Panc1 (cell line): ENCODE measurements at regions not wholly inside any gene's neighbourhood (a gene's known extent, or its start where the extent isn't known, plus 50 kb on each side); places are given as distances from the start of the nearest gene placed in this dataset.

Source experiments
- POLR2AphosphoS5 ChIP-seq: IDR thresholded peaks from 2 replicates; pipeline ENCODE4 v1.6.1; 2012; ENCODE audit warnings: mild to moderate bottlenecking, low read depth, low read length, moderate library complexity
- TF ChIP-seq, protein P1 (sequence below): fragments of 450-650 bp; IDR thresholded peaks from 2 replicates; pipeline ENCODE4 v1.5.1; 2017; ENCODE audit warnings: mild to moderate bottlenecking

- TF ChIP-seq, protein P1, sequence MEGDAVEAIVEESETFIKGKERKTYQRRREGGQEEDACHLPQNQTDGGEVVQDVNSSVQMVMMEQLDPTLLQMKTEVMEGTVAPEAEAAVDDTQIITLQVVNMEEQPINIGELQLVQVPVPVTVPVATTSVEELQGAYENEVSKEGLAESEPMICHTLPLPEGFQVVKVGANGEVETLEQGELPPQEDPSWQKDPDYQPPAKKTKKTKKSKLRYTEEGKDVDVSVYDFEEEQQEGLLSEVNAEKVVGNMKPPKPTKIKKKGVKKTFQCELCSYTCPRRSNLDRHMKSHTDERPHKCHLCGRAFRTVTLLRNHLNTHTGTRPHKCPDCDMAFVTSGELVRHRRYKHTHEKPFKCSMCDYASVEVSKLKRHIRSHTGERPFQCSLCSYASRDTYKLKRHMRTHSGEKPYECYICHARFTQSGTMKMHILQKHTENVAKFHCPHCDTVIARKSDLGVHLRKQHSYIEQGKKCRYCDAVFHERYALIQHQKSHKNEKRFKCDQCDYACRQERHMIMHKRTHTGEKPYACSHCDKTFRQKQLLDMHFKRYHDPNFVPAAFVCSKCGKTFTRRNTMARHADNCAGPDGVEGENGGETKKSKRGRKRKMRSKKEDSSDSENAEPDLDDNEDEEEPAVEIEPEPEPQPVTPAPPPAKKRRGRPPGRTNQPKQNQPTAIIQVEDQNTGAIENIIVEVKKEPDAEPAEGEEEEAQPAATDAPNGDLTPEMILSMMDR = no peak
- TF ChIP-seq POLR2AphosphoS5 = no peak
These were observed 420.4 kb downstream of the EFNB2 start for GRCh38 chr13:106115081-106115480.
